ENCODE measurements at regions not wholly inside any gene's neighbourhood (a gene's known extent, or its start where the extent isn't known, plus 50 kb on each side); places are given as distances from the start of the nearest gene placed in this dataset.

GRCh38 chr5:67516948-67517565 lies 320.5 kb upstream of the CD180 start:
- ATAC-seq (ENCODE audit: poor library complexity) = no peak
- no peaks in the 10 kb centered on the region for H3K36me3 ChIP-seq (ENCODE audit: insufficient read depth, low read length)
- no peaks in the 10 kb centered on the region for H3K9me3 ChIP-seq (ENCODE audit: control insufficient read depth in 1 of 2, insufficient read depth in 1 of 2, low read length in 2 of 2)
- ChIA-PET CTCF (interaction anchor here (0.7 to 1.0 kb wide), 3 partner anchors 9 to 917 kb away, joined by 3 read pairs; no protein-coding TSS in a partner anchor), POLR2A (no interaction called here)
- Mint-ChIP-seq H3K27me3 (no peaks in the 10 kb centered on the region), H3K36me3 (ENCODE audit: low read depth) (no peaks in the 10 kb centered on the region), H3K4me1 (ENCODE audit: low read depth) (peaks cover 60% of the 10 kb centered on the region), H3K9me3 (no peaks in the 10 kb centered on the region), H3K27ac (no peak overlapping the region), H3K4me3 (no peak overlapping the region)
- intact Hi-C loops (cut with DNase I, micrococcal nuclease) = no loop called here
- H3K4me1 ChIP-seq (ENCODE audit: insufficient read depth, low read length) = peaks cover 40% of the 10 kb centered on the region
- H3K27me3 ChIP-seq (ENCODE audit: control insufficient read depth in 1 of 2, insufficient read depth in 2 of 2, low read length in 2 of 2) = no peaks in the 10 kb centered on the region
- DNase-seq = no peak
- TF ChIP-seq CTCF (IDR thresholded peaks at IDR 0.05) = no peak
- H3K27ac ChIP-seq (ENCODE audit: low read depth in 1 of 2, low read length in 2 of 2) = no peak overlapping the region
- H3K4me3 ChIP-seq (ENCODE audit: low read length) = no peak overlapping the region

DNA sequence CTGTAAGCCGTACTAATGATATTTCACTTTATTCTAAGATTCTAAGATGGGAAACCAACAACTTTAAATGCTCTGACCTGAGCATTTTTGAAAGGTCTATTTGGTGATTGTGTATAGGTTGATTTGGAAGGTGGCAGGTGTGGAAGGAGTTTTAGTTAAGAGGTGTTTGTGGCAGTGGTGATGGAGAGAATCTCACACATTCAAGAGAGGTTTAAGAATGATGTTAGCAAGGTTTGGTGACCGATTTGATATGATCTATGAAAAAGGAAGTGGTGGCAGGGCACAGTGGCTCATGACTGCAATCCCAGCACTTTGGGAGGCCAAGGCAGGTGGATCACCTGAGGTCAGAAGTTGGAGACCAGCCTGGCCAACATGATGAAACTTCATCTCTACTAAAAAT lies 319.2 kb upstream of the CD180 start:
- H3K4me3 Mint-ChIP-seq = peak overlapping the region; percentile 1
- Histone ChIP-seq H3K4me1 (ENCODE audit: insufficient read depth, low read length) (peaks cover 40% of the 10 kb centered on the region), H3K9me3 (ENCODE audit: control insufficient read depth in 1 of 2, insufficient read depth in 1 of 2, low read length in 2 of 2) (no peaks in the 10 kb centered on the region), H3K4me3 (ENCODE audit: low read length) (no peak overlapping the region), H3K36me3 (ENCODE audit: insufficient read depth, low read length) (no peaks in the 10 kb centered on the region), H3K27me3 (ENCODE audit: control insufficient read depth in 1 of 2, insufficient read depth in 2 of 2, low read length in 2 of 2) (no peaks in the 10 kb centered on the region), H3K27ac (ENCODE audit: low read depth in 1 of 2, low read length in 2 of 2) (no peak overlapping the region)
- ChIA-PET POLR2A (interaction anchor here (1.2 to 1.7 kb wide), 2 partner anchors 13 to 734 kb away, joined by 3 to 5 read pairs; no protein-coding TSS in a partner anchor), CTCF (no interaction called here)
- no peaks in the 10 kb centered on the region for H3K27me3 Mint-ChIP-seq
- H3K36me3 Mint-ChIP-seq (ENCODE audit: low read depth) = no peaks in the 10 kb centered on the region
- ATAC-seq (ENCODE audit: poor library complexity) = no peak
- intact Hi-C loops (cut with DNase I, micrococcal nuclease) = no loop called here
- H3K4me1 Mint-ChIP-seq (ENCODE audit: low read depth) = peaks cover 68% of the 10 kb centered on the region
- peak in 2 of 14 experiments; percentile 7 to 65 for DNase-seq
- no peak for TF ChIP-seq CTCF (IDR thresholded peaks at IDR 0.05)
- peak overlapping the region; percentile 71 for H3K27ac Mint-ChIP-seq
- H3K9me3 Mint-ChIP-seq = no peaks in the 10 kb centered on the region

DNA sequence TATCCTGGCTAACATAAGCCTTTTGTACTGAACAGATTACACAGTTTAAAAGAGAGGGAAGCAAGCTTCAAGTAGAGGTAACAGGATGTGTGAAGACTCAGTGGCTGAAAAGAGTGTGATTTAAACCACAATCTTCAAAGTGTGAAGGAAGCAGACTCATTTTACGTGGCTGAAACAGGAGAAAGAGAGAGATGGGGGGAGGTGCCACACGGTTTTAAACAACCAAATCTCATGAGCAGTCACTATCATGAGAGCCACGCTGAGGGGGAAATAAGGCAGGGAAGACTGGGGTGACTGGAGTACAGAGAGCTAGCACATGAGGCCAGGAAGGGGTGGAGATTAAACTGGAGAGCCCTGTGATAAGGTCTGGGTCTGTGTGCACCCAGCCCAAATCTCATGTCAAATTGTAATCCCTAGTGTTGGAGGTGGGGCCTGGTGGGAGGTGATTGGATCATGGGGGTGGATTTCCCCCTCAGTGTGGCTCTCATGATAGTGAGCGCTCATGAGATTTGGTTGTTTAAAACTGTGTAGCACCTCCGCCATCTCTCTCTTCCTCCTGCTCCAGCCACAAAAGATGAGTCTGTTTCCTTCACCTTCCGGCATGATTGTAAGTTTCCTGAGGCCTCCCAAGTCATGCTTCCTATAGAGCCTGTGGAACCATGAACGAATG lies 318.6 kb upstream of the CD180 start:
- H3K27ac Mint-ChIP-seq = peak overlapping the region; percentile 71
- H3K27ac ChIP-seq (ENCODE audit: low read depth in 1 of 2, low read length in 2 of 2) = no peak overlapping the region
- no peaks in the 10 kb centered on the region for H3K9me3 ChIP-seq (ENCODE audit: control insufficient read depth in 1 of 2, insufficient read depth in 1 of 2, low read length in 2 of 2)
- no peaks in the 10 kb centered on the region for H3K9me3 Mint-ChIP-seq
- ATAC-seq (ENCODE audit: poor library complexity) (peak; percentile 87), DNase-seq (peak in 10 of 14 experiments; percentile 10 to 88 (median 36))
- no peaks in the 10 kb centered on the region for H3K36me3 ChIP-seq (ENCODE audit: insufficient read depth, low read length)
- TF ChIP-seq CTCF (IDR thresholded peaks at IDR 0.05) = no peak
- H3K4me1 ChIP-seq (ENCODE audit: insufficient read depth, low read length) = peaks cover 37% of the 10 kb centered on the region
- no peak overlapping the region for H3K4me3 ChIP-seq (ENCODE audit: low read length)
- no peaks in the 10 kb centered on the region for H3K27me3 ChIP-seq (ENCODE audit: control insufficient read depth in 1 of 2, insufficient read depth in 2 of 2, low read length in 2 of 2)
- H3K36me3 Mint-ChIP-seq (ENCODE audit: low read depth) = no peaks in the 10 kb centered on the region
- peaks cover 68% of the 10 kb centered on the region for H3K4me1 Mint-ChIP-seq (ENCODE audit: low read depth)
- H3K27me3 Mint-ChIP-seq = no peaks in the 10 kb centered on the region
- peak overlapping the region; percentile 42 for H3K4me3 Mint-ChIP-seq
- CTCF ChIA-PET = interaction anchor here (1.0 kb wide), 1 partner anchor 9 kb away, joined by 3 read pairs; no protein-coding TSS in a partner anchor
- intact Hi-C loops (cut with DNase I, micrococcal nuclease) = no loop called here
- POLR2A ChIA-PET = interaction anchor here (0.6 to 1.7 kb wide), 8 partner anchors 9 to 878 kb away, joined by 3 to 5 read pairs (median 4); no protein-coding TSS in a partner anchor

Data from CD4-positive, alpha-beta T cell (primary cell).